NCI-H69 (cell line): ENCODE measurements at regions not wholly inside any gene's neighbourhood (a gene's known extent, or its start where the extent isn't known, plus 50 kb on each side); places are given as distances from the start of the nearest gene placed in this dataset.

Experiments used
- DNase-seq: peaks from one replicate; lab custom pipeline; 2025; lab: John Stamatoyannopoulos, UW

DNA sequence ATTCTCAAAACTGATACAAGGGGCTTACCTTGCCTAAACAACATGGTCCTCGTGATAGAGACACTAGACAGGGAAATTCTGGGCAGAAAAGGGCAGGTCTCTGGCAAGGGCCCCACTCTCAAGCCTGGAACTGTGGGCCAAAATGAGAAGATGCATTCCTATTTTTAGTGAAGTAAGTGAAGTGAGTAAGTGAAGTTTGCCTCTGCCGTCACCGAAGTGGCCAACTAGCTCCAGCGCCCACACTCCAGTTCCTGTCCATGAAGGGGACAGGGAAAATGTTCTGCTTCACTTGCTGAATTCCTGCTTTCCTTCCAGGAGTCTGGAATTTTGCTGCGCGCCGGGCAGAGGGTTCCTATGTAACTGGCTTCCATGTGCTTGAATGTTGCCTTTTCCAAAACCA, 1035.6 kb upstream of the TMEM132C start:
- no peak for DNase-seq

DNA sequence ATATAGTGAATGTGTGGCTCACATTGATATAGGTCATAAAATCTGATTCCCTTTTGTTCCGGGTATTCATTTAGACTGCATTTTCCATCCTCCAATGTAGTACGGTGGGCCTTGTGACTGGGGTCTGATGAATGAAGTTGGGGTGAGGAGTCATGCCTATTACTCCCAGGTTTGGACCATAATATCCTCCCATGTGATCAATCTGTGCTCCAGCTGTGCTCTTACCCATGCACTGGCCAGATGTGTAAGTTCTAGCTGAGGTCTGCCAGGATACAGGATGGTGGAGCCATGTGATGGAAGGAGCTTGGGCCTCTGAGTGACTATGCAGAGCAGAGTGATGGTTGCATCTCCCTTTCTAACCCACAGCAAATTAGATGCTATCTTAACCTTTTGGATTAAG, 1034.0 kb upstream of the TMEM132C start:
- no peak for DNase-seq

DNA sequence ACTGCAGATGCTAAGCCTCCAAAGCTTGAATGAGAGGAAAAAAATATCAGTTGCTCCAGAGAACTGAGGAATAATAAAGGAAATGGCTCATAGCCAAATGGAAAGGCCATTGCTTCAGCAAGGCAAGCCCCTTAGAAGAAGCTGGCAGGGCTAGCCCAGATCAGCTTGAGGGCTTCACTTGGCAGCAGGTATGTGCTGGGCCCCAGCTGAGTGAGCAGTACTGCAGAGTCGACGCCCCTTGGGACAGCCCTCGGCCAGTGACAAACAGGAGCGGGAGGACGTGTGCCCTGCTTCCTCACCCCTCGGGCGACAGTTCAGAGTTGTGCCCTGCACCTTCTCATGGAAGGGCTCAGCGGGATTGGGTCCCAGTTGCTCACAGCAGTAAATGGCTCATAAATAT, 1031.2 kb upstream of the TMEM132C start:
- no peak for DNase-seq

DNA sequence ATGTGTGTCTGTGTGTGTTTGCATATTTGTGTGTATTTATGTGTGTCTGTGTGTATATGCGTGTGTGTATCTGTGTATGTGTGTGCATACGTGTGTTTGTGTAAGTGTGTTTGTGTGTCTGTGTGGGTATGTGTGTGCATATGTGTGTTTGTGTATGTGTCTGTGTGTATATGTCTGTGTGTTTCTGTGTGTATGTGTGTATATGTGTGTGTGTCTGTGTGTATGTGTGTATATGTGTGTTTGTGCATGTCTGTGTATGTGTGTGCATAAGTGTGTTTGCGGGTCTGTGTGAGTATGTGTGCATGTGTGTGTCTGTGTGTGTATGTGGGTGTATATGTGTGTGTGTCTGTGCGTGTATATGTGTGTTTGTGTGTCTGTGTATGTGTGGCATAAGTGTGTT, 1030.5 kb upstream of the TMEM132C start:
- no peak for DNase-seq

DNA sequence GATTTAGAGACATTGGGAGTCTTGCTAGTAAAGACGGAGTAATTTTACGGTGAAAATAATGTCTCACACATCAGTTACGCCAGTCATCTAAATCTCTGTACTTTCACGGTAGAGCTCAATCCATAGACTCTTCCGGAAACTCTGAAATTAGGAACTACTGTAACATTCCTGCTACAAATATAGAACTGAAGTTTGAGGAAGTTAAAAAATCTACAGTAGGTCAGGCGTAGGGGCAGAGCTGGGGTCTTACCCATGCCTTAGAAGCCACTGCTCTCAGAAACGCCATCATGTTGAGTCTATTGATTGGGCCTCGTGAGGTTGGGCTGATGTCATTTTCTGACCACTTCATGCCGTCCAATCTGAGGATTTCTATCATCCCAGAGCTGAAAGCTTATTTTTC, 1029.8 kb upstream of the TMEM132C start:
- DNase-seq = no peak

DNA sequence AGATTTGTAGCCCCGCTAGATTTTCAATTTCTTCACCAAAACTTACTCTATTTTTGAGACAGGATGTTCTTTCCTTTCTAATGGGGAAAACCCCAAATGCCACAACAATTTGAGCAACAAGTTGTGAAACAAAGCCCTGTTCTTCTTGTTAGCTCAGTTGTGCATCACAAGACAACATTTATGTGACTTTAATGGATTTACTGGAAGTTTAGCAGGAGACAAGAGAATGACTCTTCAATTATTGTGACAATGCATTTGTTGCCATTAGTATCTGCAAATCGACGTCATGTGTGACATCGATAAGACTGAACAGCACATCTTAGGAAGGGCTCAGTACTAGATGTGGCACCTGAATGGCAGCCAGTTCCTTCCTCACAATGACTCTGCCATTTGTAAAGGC, 1028.9 kb upstream of the TMEM132C start:
- no peak for DNase-seq

DNA sequence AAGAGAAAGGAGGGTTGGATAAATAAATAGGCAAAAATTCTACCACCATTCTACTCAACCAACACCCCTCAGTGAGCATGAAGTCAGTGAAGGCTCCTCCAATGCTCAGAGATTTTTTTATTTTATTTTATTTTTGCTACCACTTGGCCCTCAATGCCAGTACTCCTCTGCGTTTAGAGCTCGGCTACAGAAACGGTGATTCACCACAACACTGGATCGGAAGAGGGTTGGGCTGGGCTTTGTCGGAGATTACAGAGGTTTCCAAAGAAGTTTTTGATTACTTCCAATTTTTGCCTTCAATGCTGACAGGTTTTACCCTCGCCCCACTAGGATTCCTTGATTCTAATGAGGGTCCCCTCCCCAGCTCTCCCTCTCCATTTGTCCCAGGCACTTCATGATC, 1027.2 kb upstream of the TMEM132C start:
- no peak for DNase-seq

DNA sequence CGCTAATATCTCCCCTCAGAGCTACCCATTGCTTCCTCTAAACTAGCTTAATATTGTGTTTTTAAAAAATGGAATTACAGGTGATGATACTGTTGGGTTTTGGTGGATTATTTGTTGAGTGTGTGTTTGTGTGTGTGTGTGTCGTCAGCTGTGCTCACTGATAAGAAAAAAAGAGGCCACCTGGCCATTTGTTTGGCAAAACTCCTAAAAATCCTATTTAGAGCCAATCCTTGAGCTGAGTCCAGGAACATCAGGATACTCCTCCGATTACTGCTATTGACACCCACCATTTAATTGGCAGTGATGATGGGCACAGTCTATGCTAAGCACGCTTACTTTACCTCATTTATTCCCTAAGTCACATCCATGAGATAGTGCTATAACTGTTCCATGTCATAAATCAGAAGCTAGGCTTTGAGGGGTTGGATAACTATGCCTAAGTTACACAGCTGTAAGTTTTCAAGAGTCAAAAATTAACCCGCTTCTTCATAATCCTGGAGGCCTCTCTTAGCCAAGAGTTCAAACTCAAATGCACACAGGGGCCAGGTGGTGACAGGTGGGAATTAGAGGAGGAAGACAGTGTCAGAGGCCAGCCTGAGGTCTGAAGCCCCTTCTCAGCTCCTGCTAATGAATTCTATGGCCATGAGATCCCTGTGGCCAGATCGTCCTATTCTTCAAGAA, 1026.6 kb upstream of the TMEM132C start:
- no peak for DNase-seq

DNA sequence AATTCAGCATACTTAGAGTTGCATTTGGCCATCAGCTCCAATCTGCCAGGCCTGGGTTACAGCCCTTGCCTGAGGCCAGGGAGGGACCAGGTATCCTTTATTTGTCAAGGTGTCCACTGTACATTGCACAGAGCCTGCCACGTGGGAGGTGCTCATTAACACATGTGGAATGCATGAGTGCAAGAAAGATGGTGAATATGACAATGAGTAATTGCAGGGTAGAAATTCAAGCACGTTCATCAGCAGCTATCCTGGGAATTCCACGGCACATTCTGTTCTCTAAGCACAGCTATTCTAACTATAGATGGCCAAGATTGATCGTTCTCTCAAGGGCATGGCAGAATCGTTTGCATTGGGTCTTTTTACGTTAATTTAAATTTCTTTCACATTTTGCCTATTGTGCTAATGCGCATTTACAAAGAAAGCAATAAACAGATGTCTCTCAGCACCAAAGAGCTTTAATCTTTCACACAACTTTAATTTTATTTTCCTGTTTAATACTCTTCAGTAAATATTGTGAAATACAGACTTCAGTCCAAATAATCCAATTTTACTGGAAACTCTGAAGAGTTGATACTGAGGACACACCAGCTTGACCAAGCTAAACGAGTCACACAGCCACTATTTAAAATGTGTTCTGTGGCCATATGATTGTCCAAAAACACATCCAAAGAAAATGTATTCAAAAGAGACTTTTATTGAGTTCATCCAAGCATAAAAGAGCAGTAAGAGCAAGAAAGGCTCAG, 1025.7 kb upstream of the TMEM132C start:
- DNase-seq = no peak

DNA sequence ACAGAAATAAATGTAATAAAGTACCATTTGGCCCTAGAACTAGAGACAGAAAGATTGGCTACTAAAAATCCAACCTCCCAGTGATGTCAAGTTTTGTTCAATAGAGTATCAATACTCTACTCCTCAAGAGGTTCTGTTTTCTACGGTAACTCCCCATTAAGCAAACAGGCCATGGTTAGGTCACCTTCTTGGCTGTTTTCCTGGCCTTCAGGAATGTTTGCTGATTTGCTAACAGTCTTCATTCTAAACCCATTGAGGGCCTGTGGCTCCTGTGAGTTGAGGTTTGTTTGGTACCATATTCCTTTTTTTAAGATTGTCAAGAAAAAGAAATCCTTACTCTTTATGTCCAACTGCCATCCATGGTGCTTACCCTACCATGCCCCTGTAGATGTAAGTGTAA, 1022.0 kb upstream of the TMEM132C start:
- DNase-seq = no peak

DNA sequence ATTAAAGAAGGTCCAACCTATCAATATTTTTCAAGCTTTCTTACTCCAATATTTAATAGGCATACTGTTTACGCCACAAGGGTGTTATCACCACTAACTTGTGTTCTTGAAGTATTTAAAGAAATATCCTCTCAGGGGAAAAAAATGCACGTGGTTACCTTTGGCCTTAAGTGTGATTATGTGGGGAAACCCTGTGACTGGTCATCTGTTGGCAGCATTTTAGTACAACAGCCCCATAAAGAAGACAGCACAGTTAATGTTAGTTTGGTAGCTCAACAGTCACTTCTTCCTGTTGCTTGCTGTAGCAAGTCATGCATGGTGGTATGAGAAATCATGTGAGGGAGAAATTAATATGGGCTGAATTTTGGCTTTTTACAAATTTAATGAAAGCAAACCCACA, 1021.5 kb upstream of the TMEM132C start:
- no peak for DNase-seq

DNA sequence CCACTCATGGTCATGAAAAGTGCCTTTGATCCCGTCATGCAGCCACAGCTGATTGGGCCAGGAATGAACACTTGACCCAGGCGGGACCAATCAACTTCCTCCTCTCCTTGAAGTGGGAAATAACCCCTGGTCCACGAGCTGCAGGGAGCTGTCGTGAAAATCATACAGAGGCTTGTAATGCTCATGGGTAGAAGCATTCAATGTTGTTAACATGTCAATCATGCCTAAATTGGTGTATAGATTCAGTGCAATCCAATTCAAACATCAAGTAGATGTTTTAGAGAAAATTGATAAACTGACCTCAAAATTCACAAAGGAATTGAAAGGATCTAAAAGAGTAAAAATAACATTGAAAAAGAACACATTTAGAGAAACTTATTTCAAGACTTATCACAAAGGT, 1019.0 kb upstream of the TMEM132C start:
- DNase-seq = no peak

DNA sequence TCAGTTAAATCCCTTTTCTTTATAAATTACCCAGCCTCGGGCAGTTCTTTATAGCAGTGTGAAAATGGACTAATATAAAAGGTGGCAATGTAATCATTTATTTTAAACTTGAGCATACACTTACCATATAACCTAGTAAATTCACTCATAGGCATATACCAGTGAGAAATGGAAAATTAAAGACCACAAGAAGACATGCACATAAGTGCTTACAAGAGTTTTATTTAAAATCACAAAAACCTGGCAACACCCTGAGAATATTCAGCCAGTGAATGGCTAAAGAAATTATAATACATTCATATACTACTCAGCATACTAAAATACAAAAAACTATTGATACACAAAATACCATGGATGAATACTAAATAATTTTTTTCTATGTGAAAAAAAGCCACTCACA, 1017.5 kb upstream of the TMEM132C start:
- DNase-seq = no peak

DNA sequence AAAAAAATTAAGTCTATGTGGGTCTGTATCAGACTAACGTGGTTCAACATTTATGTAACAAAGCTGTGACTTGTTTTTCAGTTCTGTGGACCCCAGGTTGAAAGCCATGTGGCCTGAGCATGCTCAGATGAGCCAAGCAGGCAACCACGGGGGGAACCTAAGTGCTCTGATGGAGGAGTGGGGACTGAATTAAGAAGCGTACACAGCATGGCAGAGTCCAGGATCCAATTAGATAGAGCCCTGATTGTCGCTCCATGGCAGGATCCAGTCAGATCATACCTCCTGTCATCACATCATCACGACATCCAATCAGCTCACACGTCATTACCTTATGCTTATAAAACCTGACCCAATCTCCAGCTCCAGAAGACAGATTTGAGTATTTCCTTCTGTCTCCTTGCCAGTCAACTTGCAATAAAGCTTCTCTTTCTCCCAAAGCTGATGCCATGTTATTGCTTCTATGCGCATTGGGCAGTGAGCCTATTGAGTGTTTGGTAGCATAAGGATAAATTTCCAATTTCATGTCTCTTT, 1013.1 kb upstream of the TMEM132C start:
- DNase-seq = no peak

DNA sequence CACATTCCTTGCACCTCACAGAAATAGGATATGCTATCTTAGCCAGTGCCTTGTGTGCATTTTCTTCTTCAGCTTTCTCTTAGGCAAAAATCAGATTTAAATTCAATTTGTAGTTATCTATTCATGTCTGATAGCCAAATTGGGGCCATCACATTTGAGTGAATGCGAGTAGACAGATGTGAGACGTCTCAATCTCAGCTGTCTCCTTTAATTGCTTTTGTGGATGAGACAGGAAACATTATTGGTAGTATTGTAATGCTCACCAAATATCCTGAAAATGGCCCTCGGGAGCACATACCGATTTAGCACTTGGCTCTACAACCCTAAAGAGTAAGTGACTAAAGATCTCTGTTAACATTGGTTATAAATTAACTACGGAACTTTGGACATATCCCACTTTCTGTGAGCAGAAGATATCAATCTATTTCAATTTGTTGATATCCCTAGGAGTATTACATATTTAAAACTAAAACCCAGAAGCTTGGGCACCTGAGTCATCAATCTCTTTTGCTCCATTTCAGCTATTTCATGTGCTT, 1012.5 kb upstream of the TMEM132C start:
- DNase-seq = no peak

DNA sequence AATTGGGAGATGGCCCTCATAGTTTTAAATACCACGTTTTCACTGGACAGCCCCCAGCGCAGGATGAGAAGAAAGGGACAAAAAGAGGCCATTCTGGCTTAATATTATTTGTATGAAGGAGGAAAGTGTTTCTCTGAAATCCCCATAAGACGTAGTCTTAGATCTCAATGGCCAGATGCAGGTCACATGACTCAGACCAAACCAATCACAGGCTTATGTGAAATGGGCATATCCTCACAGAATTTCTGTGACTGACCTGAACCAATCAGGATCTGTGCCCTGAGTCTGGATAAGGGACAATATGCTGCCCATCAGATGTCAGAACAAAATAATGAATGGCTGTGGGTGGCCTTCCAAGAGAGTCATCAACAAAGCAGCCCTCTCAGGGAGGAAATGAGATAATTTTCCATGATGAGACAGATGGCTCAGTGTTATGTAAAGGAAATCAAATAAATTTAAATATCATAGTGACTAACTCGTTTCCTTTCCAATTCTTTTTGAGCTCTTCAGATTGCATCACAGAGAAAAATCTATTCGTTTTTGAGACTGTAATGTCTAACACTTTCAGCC, 1009.5 kb upstream of the TMEM132C start:
- no peak for DNase-seq

DNA sequence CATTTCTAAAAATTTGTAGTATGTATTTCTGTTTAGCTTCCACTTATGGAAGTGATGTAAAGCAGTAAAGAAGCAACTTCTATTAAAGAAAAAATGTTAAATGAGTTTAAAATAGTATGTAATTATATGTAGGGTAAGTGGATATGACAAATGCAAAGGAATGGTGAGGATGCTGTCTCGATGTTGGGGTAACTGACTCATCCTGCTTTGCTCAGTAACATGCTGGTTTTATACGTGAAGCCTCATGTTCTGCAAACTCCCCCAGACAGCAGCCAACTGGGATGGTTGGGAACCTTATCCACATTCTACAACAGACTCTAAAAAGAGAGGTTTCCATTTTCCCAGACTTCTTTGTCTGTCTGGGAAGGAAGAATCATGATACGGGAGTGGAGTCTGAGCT, 1006.4 kb upstream of the TMEM132C start:
- no peak for DNase-seq

DNA sequence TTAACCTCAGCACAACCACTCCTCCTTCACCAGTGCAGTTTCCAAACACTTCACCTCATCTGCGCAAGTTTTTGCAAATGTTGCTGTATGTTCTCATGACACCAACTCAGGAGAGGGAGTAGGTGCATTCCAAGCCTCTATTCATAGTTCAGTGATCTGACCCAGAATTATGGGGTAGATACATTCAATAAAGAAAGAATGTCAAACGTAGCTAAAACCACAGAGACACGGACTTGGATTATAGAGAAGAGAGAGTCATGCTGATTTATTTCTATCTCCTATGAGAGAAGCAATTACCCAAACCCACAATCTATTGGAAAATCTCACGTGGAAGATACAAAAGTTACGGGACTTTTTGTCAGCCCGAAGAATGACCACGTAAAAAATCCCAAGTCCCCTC, 1006.0 kb upstream of the TMEM132C start:
- DNase-seq = no peak

DNA sequence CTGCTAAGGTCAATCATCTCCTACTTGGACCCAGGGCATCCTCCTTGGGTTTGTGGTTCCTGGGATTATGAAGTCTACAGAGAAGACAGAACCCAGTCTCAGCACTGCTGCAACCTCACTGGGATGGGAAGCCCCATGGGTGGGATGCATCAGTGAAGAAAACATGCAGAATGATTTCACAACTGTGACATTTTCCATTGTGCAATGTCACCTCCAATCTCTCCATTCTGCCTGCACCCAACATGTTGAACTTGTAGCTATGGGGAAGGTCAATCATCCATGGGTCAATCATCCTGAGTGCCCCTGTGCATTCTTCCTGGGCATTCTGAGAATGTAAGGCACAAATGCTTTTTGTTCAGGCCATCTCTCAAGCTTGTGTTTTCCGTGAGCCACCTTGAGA, 1004.4 kb upstream of the TMEM132C start:
- DNase-seq = no peak

DNA sequence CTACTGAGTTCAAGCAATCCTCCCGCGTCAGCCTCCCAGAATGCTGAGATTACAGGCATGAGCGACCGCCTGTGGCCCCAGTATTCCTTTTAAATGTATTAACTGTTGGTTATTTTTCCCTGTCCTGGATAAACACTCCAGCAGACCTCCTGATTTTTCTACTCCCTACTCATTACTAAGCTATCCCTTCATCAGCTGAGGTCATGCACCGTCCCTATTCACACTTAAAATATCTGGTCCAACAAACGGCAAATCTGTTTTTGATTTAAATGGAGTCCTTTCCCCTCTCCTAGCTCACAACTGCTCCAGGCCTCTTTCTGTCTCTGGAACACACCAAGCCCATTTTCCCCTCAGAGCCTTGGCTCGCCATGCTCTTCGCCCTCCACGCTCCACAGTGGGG, 1003.3 kb upstream of the TMEM132C start:
- no peak for DNase-seq

DNA sequence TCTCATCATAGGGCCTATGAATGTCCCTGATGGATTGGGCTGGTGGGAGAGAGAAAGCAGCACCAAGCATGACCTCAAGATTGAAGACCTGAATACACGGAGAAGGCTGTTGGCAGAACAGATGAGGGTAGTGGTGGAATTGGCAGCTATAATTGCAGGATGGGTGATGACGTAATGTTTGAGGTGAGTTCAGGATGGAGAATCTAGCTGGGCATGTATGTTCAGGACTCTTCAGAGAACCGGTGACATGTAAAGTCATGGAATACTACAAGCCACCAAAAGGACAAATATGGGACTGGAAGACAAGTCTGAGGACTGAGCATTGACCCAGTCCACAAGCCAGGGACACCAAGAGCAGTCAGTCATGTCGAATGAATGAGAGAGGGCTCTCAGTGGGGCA, 999.8 kb upstream of the TMEM132C start:
- DNase-seq = no peak

DNA sequence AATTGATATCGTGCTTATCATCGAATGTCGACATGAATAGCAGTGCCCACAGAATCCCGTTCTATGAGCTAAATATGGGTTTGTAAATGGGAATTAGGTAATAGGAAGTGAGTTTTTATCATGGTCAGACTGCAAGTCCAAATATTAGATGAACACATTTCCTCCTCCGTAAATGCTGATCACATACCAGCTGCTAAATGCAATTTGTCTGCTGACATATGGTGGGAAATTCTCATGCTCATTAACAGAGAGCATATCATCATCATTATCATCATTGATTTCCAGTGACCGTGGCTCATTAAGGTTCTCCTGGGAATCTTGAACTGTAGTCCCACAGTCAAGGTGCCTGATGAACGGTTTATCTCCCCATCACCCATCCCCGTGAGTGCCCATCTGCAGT, 998.8 kb upstream of the TMEM132C start:
- no peak for DNase-seq
